B cell (primary cell): ENCODE measurements at regions not wholly inside any gene's neighbourhood (a gene's known extent, or its start where the extent isn't known, plus 50 kb on each side); places are given as distances from the start of the nearest gene placed in this dataset.

Source experiments
- EZH2 ChIP-seq: IDR thresholded peaks from 2 replicates; pipeline ENCODE4 v1.6.1; 2012; ENCODE audit warnings: borderline replicate concordance, low read depth, mild to moderate bottlenecking, moderate library complexity, low read length; ENCODE audit not compliant: insufficient read depth, poor library complexity, severe bottlenecking
- TF ChIP-seq, protein P1 (sequence below): fragments of 200-600 bp; IDR thresholded peaks from one replicate; pipeline ENCODE4 v1.8.0; 2022; ENCODE audit warnings: antibody characterized with exemption, mild to moderate bottlenecking

DNA sequence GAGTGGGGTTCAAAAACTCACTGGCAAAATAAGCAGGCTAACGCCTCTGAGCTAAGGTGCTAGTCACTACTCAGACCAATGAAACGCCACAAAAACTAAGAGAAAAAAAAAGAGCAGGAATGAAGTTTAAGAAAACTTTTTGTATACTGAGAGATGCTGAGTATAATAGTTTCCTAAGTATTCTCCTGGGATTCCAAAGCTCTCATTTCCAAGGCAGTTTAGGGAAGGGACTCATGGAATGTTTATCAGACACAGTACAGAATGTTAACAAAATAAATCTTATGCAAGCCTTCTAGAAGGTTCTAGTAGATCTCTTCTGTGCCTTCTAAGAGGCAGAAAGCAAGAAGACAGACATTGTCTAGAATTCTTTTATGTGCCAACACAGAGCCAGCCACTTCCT is 361.9 kb downstream of the MTRR start:
- TF ChIP-seq, protein P1, sequence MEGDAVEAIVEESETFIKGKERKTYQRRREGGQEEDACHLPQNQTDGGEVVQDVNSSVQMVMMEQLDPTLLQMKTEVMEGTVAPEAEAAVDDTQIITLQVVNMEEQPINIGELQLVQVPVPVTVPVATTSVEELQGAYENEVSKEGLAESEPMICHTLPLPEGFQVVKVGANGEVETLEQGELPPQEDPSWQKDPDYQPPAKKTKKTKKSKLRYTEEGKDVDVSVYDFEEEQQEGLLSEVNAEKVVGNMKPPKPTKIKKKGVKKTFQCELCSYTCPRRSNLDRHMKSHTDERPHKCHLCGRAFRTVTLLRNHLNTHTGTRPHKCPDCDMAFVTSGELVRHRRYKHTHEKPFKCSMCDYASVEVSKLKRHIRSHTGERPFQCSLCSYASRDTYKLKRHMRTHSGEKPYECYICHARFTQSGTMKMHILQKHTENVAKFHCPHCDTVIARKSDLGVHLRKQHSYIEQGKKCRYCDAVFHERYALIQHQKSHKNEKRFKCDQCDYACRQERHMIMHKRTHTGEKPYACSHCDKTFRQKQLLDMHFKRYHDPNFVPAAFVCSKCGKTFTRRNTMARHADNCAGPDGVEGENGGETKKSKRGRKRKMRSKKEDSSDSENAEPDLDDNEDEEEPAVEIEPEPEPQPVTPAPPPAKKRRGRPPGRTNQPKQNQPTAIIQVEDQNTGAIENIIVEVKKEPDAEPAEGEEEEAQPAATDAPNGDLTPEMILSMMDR = no peak
- no peak for TF ChIP-seq EZH2
